T-helper 2 cell (primary cell): ENCODE measurements at regions not wholly inside any gene's neighbourhood (a gene's known extent, or its start where the extent isn't known, plus 50 kb on each side); places are given as distances from the start of the nearest gene placed in this dataset.
"Not testable (repeated sequence)": the region's sequence is repeated elsewhere in the genome, so short reads cannot be mapped to it uniquely, and the experiment has no call there.

ENCODE experiments used
- DNase-seq, 5 experiments: peaks; one replicate each; pipeline versions ENCODE4 v3.0.0 to v3.0.0-alpha.2; 2012 to 2022

- no peak for DNase-seq
Observed at GRCh38 chr3:104437131-104437750, 929.5 kb upstream of the ALCAM start.

- no peak for DNase-seq
Observed at GRCh38 chr3:104437891-104438290, 928.8 kb upstream of the ALCAM start.

DNA sequence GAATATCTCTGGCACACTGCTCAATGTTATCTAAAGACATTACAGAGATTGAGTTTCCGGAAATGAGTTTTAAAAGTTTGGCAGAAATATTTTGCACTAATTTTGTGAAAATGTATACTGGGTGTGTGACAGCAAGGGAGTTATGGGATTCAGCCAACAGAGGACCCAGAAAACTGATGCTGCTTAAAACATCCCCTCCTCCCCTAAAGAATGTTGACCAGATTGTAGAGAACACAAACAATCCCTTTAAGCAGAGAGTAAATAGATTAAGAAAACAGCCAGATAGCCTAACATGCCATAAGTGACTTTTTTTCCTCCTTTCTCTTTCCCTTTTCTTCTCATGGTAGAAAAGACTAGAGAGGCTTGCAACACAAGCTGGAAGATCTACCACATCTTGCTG lies 928.0 kb upstream of the ALCAM start:
- no peak for DNase-seq

- not testable (repeated sequence) for DNase-seq
Observed at GRCh38 chr3:104445252-104445919, 921.3 kb upstream of the ALCAM start.

- DNase-seq: no peak
Observed at GRCh38 chr3:104447681-104448080, 919.0 kb upstream of the ALCAM start.

DNA sequence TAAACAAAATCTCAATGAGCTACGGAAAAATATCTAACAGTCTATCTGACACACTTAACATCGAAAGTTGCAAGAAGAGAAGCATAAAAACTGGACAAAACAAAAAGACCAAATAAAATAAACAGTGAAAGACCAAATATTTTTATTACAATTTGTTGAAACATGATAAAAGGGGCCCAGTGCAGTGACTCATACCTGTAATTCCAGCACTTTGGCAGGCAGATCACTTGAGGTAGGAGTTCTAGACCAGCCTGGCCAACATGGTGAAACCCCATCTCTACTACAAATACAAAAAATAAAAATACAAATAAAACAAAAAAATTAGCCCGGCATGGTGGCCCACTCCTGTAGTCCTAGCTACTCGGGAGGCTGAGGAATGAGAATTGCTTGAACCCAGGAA lies 914.0 kb upstream of the ALCAM start:
- no peak for DNase-seq

GRCh38 chr3:104458657-104459056 lies 908.1 kb upstream of the ALCAM start:
- DNase-seq: no peak

DNA sequence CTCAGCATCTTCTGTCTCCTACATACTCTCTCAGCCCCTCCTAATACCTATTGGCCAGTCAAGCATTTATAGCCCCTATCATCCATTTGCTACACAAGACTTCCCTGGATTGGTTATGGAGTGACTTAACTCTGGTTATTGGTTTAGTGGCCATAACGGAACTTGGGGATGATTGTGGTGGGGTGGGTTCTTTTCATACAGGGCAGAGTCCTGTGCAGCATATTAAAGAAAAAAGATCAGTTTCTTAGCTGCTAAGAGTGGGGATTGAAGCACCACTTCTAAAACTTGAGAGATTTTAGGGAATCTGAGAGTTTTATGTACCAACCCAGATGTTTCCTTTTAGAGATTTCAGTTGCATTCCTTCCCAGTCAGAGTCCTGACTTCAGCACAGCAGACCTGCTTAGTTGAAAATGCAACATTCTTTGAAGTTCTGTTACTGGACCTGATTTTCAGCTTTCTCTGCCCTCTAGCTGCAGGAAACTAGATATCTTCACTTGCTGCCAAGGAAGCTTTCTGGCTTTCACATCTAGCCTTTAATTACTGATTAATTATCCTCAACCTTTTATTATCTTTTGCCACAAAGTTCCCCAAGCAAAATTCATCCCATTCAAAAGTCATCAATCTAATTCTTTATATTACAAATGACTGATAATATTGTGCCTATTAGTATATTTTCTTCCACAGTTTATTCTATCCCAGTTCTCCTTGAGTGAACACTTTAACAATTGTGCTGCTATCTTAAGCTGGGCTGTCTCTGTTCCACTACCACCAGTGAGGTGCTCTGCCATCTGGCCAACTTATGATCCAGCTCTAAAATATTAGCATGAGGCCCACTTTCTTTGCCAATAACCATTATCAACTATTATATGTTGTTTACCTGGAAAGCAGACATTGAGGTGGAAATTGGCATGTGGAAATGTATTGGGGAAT lies 906.0 kb upstream of the ALCAM start:
- DNase-seq: no peak

GRCh38 chr3:104461431-104461830 lies 905.3 kb upstream of the ALCAM start:
- no peak for DNase-seq

DNA sequence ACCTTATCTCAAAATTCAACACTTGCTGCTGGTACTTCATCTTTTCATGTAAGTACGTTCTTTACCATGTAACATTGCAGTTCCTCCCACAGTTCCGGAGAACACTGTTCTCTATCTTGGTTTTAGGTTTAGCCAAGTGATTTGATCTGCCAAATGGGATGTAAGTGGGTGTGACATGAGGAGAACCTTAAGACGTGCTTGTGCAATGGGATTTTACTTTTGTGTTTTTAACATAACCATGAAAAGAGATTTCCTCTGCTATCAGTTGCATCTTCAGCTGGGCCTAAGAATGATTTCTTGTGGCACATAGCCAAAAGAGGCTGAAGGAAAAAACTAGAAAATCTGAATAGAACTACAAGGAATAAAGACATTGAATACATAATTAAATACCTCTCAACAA lies 894.5 kb upstream of the ALCAM start:
- no peak for DNase-seq

GRCh38 chr3:104474011-104474410 lies 892.7 kb upstream of the ALCAM start:
- no peak for DNase-seq

DNA sequence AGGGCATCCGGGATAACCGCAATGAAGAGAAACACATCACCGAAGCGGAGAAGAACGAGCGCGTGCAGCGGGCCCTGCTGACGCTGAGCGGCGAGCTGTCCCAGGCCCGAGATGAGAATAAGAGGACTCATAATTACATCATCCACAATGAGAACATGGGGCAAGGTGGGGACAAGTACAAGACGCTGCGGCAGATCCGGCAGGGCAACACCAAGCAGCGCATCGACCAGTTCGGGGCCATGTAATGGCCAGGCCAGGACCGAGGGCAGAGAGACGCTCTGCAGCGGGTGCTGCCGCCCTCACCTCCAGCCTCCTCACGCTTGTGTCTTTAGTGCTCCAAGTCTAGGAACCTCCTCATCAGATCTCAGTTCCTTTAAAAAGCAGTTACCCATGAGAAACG lies 863.7 kb upstream of the ALCAM start:
- DNase-seq: no peak

DNA sequence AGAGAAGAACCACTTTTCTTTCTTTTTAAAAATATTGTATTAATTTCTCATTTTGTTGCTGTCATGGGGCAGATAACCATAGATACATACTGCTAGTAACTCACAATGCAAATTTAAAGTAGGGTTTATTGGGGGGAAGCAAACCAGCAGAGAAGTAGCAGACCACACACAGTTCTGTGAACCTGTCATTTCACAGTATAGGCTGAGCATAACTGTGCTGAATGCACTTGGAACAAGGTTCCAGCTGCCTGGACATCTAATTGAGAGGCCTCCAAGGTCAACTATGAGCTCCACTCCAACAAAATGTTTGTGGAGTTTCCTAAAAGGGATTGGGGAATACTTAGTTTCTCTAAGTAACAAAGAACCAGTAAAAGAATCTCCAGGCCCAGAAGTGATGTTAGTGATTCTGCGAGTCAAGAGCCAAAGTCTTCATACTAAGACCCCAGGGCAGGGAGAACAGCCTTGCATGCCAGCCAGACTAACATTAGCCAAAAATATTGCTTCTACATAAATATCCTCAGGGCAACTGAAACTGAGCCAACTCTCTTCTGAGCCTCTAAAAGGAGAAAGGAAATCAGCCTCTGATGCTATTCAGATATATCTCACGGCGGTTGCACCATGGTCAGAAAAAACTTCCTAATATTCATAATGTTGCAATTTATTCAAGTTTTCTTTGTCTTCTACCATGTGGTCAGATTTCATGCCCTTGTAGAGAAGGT lies 856.4 kb upstream of the ALCAM start:
- DNase-seq: no peak

- no peak for DNase-seq
Observed at GRCh38 chr3:104514371-104514770, 852.3 kb upstream of the ALCAM start.

- no peak for DNase-seq
Observed at GRCh38 chr3:104514776-104515175, 851.9 kb upstream of the ALCAM start.

- DNase-seq: no peak
Observed at GRCh38 chr3:104519068-104519467, 847.6 kb upstream of the ALCAM start.

DNA sequence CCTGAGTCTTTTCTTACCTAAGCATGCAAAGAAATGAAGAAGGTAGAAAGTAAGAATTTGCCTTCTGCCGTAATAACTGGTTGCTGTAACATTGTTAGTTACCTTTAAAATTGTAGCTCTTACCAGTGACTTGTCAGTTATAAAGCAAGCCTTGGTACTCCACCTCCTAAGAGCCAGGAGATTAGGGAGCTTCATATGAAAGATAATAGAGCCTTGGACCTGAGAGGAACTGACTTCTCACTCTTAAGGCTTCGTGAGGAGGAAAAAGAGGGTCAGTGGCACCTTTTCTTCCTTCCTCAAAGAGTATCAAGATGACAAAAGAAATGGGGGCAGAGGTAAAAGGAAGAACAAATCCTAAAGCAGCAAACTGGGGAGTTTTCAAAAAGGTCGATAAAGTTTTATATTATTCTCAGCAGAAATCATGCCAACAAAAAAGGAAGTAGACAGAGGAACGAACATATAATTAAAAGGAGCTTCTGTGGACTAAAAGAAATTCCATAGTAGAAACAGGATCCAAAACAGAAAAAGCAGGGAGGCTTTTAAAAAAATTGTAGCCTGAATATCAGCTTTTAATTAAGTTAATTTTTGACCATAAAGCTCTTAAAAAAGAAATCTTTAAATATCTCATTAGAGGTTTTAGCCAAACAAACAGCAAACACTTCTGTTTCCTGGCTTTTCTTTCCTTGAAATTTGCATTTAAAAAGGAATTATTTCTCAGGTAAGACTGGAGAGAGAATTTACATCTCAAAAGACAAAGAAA lies 847.1 kb upstream of the ALCAM start:
- DNase-seq: no peak

DNA sequence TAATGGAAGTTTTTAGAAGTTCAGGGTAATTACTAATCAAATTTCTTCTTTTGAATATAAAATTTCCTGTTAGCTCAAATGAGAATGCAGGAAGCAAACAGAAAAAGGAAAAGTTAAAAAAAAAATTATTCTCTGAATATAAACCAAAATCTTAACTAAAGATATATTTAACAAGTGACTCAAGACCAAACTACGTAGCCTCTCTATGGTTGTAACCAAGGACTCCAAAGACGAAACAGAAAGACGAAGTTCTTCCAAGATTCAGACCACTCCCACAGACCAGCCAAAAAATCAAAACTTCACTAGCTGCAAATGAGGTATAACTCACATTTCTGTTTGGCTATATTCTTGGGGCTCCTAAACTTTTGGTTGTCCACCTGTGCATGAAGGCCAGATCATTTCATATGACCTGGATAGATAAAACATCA lies 846.5 kb upstream of the ALCAM start:
- no peak for DNase-seq

GRCh38 chr3:104521606-104522336 lies 844.9 kb upstream of the ALCAM start:
- DNase-seq: no peak

DNA sequence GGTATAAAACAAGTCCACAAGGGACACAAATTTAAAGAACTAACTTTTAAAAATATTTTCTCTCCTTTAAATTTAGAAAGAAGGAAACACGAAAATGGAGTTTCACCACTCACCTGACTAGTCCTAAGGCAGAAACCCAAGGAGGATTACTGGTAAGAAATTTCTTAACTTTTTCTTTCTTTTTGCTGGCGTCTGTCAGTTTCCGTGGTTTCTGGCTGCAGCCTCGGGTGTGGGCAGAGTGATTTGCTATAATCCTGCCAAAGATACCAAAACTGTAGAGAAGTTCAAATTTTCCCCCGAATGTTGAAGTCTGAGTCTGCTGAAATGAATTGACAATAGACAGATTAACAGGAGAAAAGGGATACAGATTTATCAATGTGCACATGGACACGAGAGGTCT lies 843.6 kb upstream of the ALCAM start:
- DNase-seq: no peak

- no peak for DNase-seq
Observed at GRCh38 chr3:104526901-104527401, 839.8 kb upstream of the ALCAM start.
